B cell (primary cell): ENCODE measurements at regions not wholly inside any gene's neighbourhood (a gene's known extent, or its start where the extent isn't known, plus 50 kb on each side); places are given as distances from the start of the nearest gene placed in this dataset.
"Not testable (repeated sequence)": the region's sequence is repeated elsewhere in the genome, so short reads cannot be mapped to it uniquely, and the experiment has no call there.

ENCODE experiments used
- ATAC-seq: fragments of 200-7000 bp; cut with Tn5 transposase; one replicate; pipeline ENCODE4 v1.10.0; 2021; ENCODE audit warnings: low read depth, mild to moderate bottlenecking, moderate number of reproducible peaks, moderate library complexity
- CTCF ChIA-PET: fragments of 350-600 bp; sonication (Branson Sonifier 250); formaldehyde crosslinking; loops from one replicate; lab custom pipeline; 2021; ENCODE audit warnings: antibody characterized with exemption, inconsistent platforms; lab: Charles Lee
- POLR2A ChIA-PET: fragments of 350-600 bp; sonication (Branson Sonifier 250); formaldehyde crosslinking; loops from one replicate; lab custom pipeline; 2021; ENCODE audit warnings: antibody characterized with exemption; lab: Charles Lee
- DNase-seq: peaks from one replicate; pipeline ENCODE4 v3.0.0; 2013
- H2AFZ ChIP-seq: 2 replicates; pipeline ENCODE4 v1.6.1; 2012; ENCODE audit warnings: mild to moderate bottlenecking, low read depth, low read length; ENCODE audit not compliant: insufficient read depth, poor library complexity, severe bottlenecking
- H3K27ac ChIP-seq, 2 donors: 1 replicate in 1 of 2; 2 replicates in 1 of 2; pipeline ENCODE4 v1.5.1; 2012 to 2013; ENCODE audit warnings: low read length in 2 of 2, mild to moderate bottlenecking in 2 of 2, moderate library complexity in 1 of 2
- H3K27me3 ChIP-seq, 4 experiments: fragments of 200-600 bp in 1 of 4; sonication (generic) in 1 of 4; replicated peaks in 1 of 4; 1 replicate in 2 of 4; 2 replicates in 2 of 4; pipeline versions ENCODE4 v1.6.1 to v1.7.0; 2013 to 2016; ENCODE audit warnings: low read length in 3 of 4, mild to moderate bottlenecking in 2 of 4, mixed read lengths in 1 of 4, moderate library complexity in 1 of 4; ENCODE audit not compliant: insufficient read depth in 4 of 4, control insufficient read depth in 3 of 4; ENCODE audit errors: control extremely low read depth in 1 of 4
- H3K36me3 ChIP-seq, 2 experiments: replicated peaks in 1 of 2; 1 replicate in 1 of 2; 2 replicates in 1 of 2; pipeline versions ENCODE4 v1.6.1 to v1.7.1; 2013; ENCODE audit warnings: low read length in 1 of 2; ENCODE audit not compliant: insufficient read depth in 2 of 2, control insufficient read depth in 1 of 2; ENCODE audit errors: control extremely low read depth in 1 of 2, extremely low read depth in 1 of 2
- H3K4me1 ChIP-seq, 2 donors: fragments of 200-600 bp in 1 of 2; sonication (generic) in 1 of 2; 1 replicate in 1 of 2; 2 replicates in 1 of 2; pipeline versions ENCODE4 v1.5.1 to v1.6.1; 2013 to 2017; ENCODE audit warnings: low read length in 2 of 2; ENCODE audit not compliant: control insufficient read depth in 2 of 2, insufficient read depth in 2 of 2
- H3K4me2 ChIP-seq: replicated peaks from 2 replicates; pipeline ENCODE3; 2012; ENCODE audit warnings: mild to moderate bottlenecking, low read depth, low read length; ENCODE audit not compliant: poor library complexity, severe bottlenecking
- H3K4me3 ChIP-seq, 5 experiments: fragments of 200-600 bp in 1 of 5; sonication (generic) in 1 of 5; 1 replicate in 3 of 5; 2 replicates in 2 of 5; pipeline versions ENCODE4 v1.5.1 to v1.7.0; 2011 to 2016; ENCODE audit warnings: low read length in 4 of 5, mild to moderate bottlenecking in 4 of 5, low read depth in 2 of 5, control low read depth in 1 of 5, moderate library complexity in 1 of 5; ENCODE audit not compliant: insufficient read depth in 1 of 5; ENCODE audit errors: control extremely low read depth in 1 of 5, extremely low read depth in 1 of 5
- H3K79me2 ChIP-seq: fragments of 200-600 bp; sonication (generic); one replicate; pipeline ENCODE4 v1.6.0; 2016; ENCODE audit warnings: low read length; ENCODE audit not compliant: control insufficient read depth, insufficient read depth
- H3K9ac ChIP-seq: fragments of 200-600 bp; sonication (generic); 2 replicates; pipeline ENCODE4 v1.6.1; 2017; ENCODE audit warnings: mild to moderate bottlenecking, low read length, moderate library complexity
- H3K9me3 ChIP-seq, 3 donors: one replicate each; pipeline versions ENCODE4 v1.6.1 to v1.7.1; 2013; ENCODE audit warnings: low read length in 2 of 3; ENCODE audit not compliant: control insufficient read depth in 2 of 3, insufficient read depth in 1 of 3; ENCODE audit errors: control extremely low read depth in 1 of 3
- H4K20me1 ChIP-seq: 2 replicates; pipeline ENCODE4 v1.6.0; 2012; ENCODE audit warnings: mild to moderate bottlenecking, low read length; ENCODE audit not compliant: insufficient read depth, control insufficient read depth, poor library complexity, severe bottlenecking
- H3K27ac Mint-ChIP-seq: one replicate; pipeline ENCODE4 v1.8.0; 2021; ENCODE audit warnings: mixed read lengths
- H3K27me3 Mint-ChIP-seq: one replicate; pipeline ENCODE4 v1.8.0; 2021; ENCODE audit warnings: mixed read lengths
- H3K4me1 Mint-ChIP-seq: one replicate; pipeline ENCODE4 v1.8.0; 2021; ENCODE audit warnings: mixed read lengths
- H3K4me3 Mint-ChIP-seq: one replicate; pipeline ENCODE4 v1.8.0; 2021; ENCODE audit warnings: mixed read lengths
- H3K9me3 Mint-ChIP-seq: one replicate; pipeline ENCODE4 v1.8.0; 2022; ENCODE audit warnings: mixed read lengths; ENCODE audit not compliant: insufficient read depth
- EZH2 ChIP-seq: IDR thresholded peaks from 2 replicates; pipeline ENCODE4 v1.6.1; 2012; ENCODE audit warnings: borderline replicate concordance, low read depth, mild to moderate bottlenecking, moderate library complexity, low read length; ENCODE audit not compliant: insufficient read depth, poor library complexity, severe bottlenecking
- WGBS: methylation state at CpG from one replicate; pipeline ENCODE4 v1.1.5; 2013; ENCODE audit warnings: missing lambda C conversion rate; ENCODE audit not compliant: insufficient coverage; 5-methylcytosine and 5-hydroxymethylcytosine counted together
- intact Hi-C: fragments of 100-400 bp; cut with micrococcal nuclease; formaldehyde crosslinking; loops from one replicate; pipeline ENCODE4 v1.10.0; 2022
- TF ChIP-seq, protein P1 (sequence below): fragments of 200-600 bp; IDR thresholded peaks from one replicate; pipeline ENCODE4 v1.8.0; 2022; ENCODE audit warnings: antibody characterized with exemption, mild to moderate bottlenecking

- H3K4me1 Mint-ChIP-seq = no peaks in the 10 kb centered on the region
- TF ChIP-seq, protein P1, sequence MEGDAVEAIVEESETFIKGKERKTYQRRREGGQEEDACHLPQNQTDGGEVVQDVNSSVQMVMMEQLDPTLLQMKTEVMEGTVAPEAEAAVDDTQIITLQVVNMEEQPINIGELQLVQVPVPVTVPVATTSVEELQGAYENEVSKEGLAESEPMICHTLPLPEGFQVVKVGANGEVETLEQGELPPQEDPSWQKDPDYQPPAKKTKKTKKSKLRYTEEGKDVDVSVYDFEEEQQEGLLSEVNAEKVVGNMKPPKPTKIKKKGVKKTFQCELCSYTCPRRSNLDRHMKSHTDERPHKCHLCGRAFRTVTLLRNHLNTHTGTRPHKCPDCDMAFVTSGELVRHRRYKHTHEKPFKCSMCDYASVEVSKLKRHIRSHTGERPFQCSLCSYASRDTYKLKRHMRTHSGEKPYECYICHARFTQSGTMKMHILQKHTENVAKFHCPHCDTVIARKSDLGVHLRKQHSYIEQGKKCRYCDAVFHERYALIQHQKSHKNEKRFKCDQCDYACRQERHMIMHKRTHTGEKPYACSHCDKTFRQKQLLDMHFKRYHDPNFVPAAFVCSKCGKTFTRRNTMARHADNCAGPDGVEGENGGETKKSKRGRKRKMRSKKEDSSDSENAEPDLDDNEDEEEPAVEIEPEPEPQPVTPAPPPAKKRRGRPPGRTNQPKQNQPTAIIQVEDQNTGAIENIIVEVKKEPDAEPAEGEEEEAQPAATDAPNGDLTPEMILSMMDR = no peak
- TF ChIP-seq EZH2 = no peak
- Histone ChIP-seq H4K20me1 (no peaks in the 10 kb centered on the region), H3K27me3 (no peaks in the 10 kb centered on the region), H3K79me2 (no peaks in the 10 kb centered on the region), H3K4me3 (no peak overlapping the region), H3K9me3 (no peaks in the 10 kb centered on the region), H3K4me1 (no peaks in the 10 kb centered on the region), H2AFZ (no peak overlapping the region), H3K4me2 (no peak overlapping the region), H3K9ac (no peak overlapping the region), H3K27ac (no peak overlapping the region), H3K36me3 (no peaks in the 10 kb centered on the region)
- H3K27ac Mint-ChIP-seq = no peak overlapping the region
- WGBS = 80% methylated on average over 1 of the region's 4 CpGs
- ChIA-PET POLR2A (no interaction called here), CTCF (no interaction called here)
- H3K27me3 Mint-ChIP-seq = no peaks in the 10 kb centered on the region
- H3K9me3 Mint-ChIP-seq = peaks cover 3% of the 10 kb centered on the region
- no peak overlapping the region for H3K4me3 Mint-ChIP-seq
- intact Hi-C loops = no loop called here
- DNase-seq (no peak), ATAC-seq (no peak)
Measured at GRCh38 chr7:53624356-53624755, 588.9 kb downstream of the POM121L12 start.

GRCh38 chr7:53628775-53629174, 593.3 kb downstream of the POM121L12 start:
- H2AFZ ChIP-seq = no peak overlapping the region
- Mint-ChIP-seq H3K27ac (no peak overlapping the region), H3K4me3 (no peak overlapping the region), H3K9me3 (no peaks in the 10 kb centered on the region), H3K4me1 (no peaks in the 10 kb centered on the region), H3K27me3 (no peaks in the 10 kb centered on the region)
- H3K4me2 ChIP-seq = no peak overlapping the region
- POLR2A ChIA-PET = no interaction called here
- no peak overlapping the region for H3K27ac ChIP-seq
- no peaks in the 10 kb centered on the region for H3K4me1 ChIP-seq
- H3K9ac ChIP-seq = no peak overlapping the region
- no peaks in the 10 kb centered on the region for H3K36me3 ChIP-seq
- TF ChIP-seq, protein P1 = no peak
- no peak for TF ChIP-seq EZH2
- intact Hi-C loops = no loop called here
- CTCF ChIA-PET = no interaction called here
- no peaks in the 10 kb centered on the region for H3K79me2 ChIP-seq
- 100% methylated on average over 2 of the region's 6 CpGs for WGBS
- no peaks in the 10 kb centered on the region for H4K20me1 ChIP-seq
- no peaks in the 10 kb centered on the region for H3K27me3 ChIP-seq
- H3K4me3 ChIP-seq = no peak overlapping the region
- no peak for ATAC-seq
- H3K9me3 ChIP-seq = peaks cover 0 to 8% (median 0%) of the 10 kb centered on the region in 3 donors
- no peak for DNase-seq

DNA sequence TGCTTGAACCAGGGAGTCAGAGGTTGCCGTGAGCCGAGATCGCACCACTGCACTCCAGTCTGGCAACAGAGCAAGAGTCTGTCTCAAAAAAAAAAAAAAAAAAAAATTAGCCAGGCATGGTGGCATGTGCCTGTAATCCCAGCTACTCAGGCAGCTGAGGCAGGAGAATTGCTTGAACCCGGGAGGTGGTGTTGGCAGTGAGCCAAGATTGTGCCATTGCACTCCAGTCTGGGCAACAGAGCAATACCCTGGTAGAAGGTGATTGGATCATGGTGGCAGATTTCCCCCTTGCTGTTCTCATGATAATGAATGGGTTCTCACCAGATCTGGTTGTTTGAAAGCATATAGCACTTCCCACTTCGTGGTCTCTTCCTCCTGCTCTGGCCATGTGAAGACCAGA, 599.8 kb downstream of the POM121L12 start:
- DNase-seq, ATAC-seq, H4K20me1 ChIP-seq, H3K9me3 Mint-ChIP-seq, H3K4me3 ChIP-seq, H3K36me3 ChIP-seq, H3K27me3 Mint-ChIP-seq, H2AFZ ChIP-seq, H3K9ac ChIP-seq, H3K4me1 ChIP-seq, H3K27me3 ChIP-seq, H3K4me3 Mint-ChIP-seq, H3K27ac ChIP-seq, POLR2A ChIA-PET, H3K4me1 Mint-ChIP-seq, CTCF ChIA-PET, intact Hi-C loops, H3K27ac Mint-ChIP-seq, H3K4me2 ChIP-seq, H3K79me2 ChIP-seq: not testable (repeated sequence)
- 87% methylated on average over 5 of the region's 5 CpGs for WGBS
- peaks cover 0 to 19% (median 0%) of the 10 kb centered on the region in 3 donors for H3K9me3 ChIP-seq
